Ishikawa (cell line): ENCODE measurements at regions not wholly inside any gene's neighbourhood (a gene's known extent, or its start where the extent isn't known, plus 50 kb on each side); places are given as distances from the start of the nearest gene placed in this dataset.

Experiments used
- CEBPB ChIP-seq: IDR thresholded peaks from 2 replicates; pipeline ENCODE4 v1.6.1; 2012
- CREB1 ChIP-seq: IDR thresholded peaks from 2 replicates; pipeline ENCODE4 v1.6.1; 2012; ENCODE audit warnings: low read depth
- EGR1 ChIP-seq: IDR thresholded peaks from 2 replicates; pipeline ENCODE4 v1.6.1; 2012
- EP300 ChIP-seq: IDR thresholded peaks from 2 replicates; pipeline ENCODE4 v1.6.1; 2012; ENCODE audit warnings: borderline replicate concordance
- FOXM1 ChIP-seq: IDR thresholded peaks from 2 replicates; pipeline ENCODE4 v1.6.1; 2012; ENCODE audit warnings: low read depth, borderline replicate concordance
- MAX ChIP-seq: IDR thresholded peaks from 2 replicates; pipeline ENCODE4 v1.6.1; 2012
- NFIC ChIP-seq: IDR thresholded peaks from 2 replicates; pipeline ENCODE4 v1.6.1; 2012
- RAD21 ChIP-seq: IDR thresholded peaks from 2 replicates; pipeline ENCODE4 v1.6.1; 2012; ENCODE audit warnings: low read depth
- REST ChIP-seq: IDR thresholded peaks from 2 replicates; pipeline ENCODE4 v1.6.1; 2012; ENCODE audit warnings: low read depth, mild to moderate bottlenecking
- TAF1 ChIP-seq: IDR thresholded peaks from 2 replicates; pipeline ENCODE4 v1.6.1; 2012; ENCODE audit warnings: low read depth, mild to moderate bottlenecking
- TCF12 ChIP-seq: IDR thresholded peaks from 2 replicates; pipeline ENCODE4 v1.6.1; 2012; ENCODE audit warnings: low read depth
- TEAD4 ChIP-seq: IDR thresholded peaks from 2 replicates; pipeline ENCODE4 v1.6.1; 2012
- USF1 ChIP-seq: IDR thresholded peaks from 2 replicates; pipeline ENCODE4 v1.6.1; 2012
- YY1 ChIP-seq: IDR thresholded peaks from 2 replicates; pipeline ENCODE4 v1.6.1; 2012; ENCODE audit warnings: low read depth
- ZBTB7A ChIP-seq: IDR thresholded peaks from 2 replicates; pipeline ENCODE4 v1.6.1; 2012; ENCODE audit warnings: low read depth

DNA sequence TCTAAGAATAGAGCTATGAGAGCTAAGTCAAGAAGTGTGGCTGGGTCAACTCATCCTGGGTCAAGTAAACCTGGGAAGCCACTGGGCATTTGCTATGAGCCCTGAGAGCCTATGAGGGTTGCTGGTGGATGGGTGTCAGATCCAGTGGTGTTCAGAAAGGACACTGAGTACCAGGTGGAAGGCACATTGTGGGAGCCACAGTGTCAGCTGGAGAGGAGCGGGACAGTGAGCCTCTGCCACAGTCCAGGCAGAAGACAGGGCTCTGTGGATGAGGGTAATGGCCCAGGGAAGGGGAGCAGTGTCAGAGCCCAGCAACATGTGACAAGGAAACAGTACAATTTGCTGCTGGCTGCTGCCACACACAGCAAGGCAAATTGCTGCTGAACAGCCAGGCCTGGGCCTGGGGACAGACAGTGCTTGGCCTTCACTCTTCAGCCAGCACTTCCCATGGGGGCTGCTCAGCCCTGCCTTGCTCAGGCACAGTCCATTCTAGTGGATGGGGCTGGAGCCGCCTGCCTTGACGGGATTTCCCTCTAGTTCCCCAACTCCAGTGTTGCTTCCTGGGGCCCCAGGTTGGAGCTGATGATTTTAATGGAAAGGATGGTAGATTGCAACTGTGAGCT lies 90.9 kb upstream of the CHST15 start:
- TF ChIP-seq TEAD4 (no peak), TCF12 (no peak), EGR1 (no peak), YY1 (no peak), TAF1 (no peak), CREB1 (no peak), RAD21 (no peak), MAX (no peak), USF1 (no peak), NFIC (no peak)

DNA sequence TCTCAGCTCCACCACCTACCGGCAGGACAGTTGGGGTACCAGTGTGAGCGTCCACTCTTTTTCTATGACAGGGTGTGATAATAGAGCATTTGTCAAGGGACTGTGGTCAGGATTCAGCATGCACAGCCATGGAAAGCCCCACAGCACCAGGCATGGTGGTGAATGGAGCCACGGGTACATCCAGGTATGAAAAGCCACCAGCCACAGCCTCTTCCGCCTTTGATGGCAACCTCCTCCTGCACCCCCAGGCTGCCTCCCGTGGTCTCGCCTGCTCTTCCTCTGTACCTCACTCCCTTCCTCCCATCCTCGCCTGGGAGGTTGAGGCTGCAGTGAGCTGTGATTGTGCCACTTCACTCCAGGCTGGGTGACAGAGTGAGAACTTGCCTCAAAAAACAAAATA lies 90.2 kb upstream of the CHST15 start:
- no peak for TF ChIP-seq NFIC
- TF ChIP-seq FOXM1 = no peak
- TF ChIP-seq ZBTB7A = no peak
- TF ChIP-seq TAF1 = no peak
- TF ChIP-seq RAD21 = no peak
- TF ChIP-seq TEAD4 = no peak
- TF ChIP-seq CREB1 = no peak
- no peak for TF ChIP-seq CEBPB
- no peak for TF ChIP-seq EP300
- TF ChIP-seq MAX = no peak
- TF ChIP-seq YY1 = no peak
- TF ChIP-seq EGR1 = no peak
- no peak for TF ChIP-seq REST
- no peak for TF ChIP-seq USF1
- TF ChIP-seq TCF12 = no peak

DNA sequence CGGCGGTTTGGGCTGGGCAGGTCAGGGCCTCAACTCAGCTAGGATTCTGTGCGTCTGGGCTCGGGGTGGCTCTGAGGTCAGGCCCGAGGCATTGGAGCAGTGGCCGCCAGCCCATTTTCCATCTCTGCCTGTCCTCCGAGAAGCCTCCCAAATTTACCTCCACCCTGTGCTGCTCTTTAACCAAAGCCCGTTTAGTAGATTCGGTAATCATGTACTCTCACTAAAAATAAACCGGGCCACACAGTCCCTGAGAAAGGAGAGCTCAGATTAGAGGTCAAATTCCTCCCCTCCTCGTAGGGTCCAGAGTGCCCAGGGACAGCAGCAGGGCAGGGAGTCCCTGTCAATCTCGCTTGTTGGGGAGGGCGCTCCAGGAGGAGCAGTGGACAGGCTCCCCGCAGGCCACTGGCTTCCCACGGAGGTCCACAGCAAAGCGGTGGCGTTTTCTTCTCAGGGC lies 88.7 kb upstream of the CHST15 start:
- TF ChIP-seq USF1 (no peak), RAD21 (no peak), MAX (no peak), YY1 (no peak), CEBPB (no peak), TCF12 (no peak), TAF1 (no peak)

DNA sequence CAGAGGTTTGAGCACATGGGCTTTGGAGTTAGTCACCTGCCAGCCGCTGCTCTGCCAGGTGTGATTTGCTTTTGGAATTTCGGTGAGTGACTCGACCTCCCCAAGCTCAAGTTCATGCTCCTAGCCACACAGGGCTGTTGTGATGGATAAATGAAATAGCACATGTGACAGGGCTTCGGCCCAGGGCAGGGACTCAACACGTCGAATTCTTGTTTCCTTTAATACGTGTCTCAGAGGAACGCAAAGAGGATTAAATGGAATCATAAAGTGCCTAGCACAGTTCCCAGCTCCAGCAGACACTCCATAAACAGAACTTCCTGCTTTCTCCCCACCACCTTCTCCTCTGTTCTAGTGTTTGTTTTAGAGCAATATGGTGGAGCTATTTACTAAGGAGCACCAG lies 88.3 kb upstream of the CHST15 start:
- TF ChIP-seq TCF12 = no peak
- TF ChIP-seq USF1 = no peak
- no peak for TF ChIP-seq TEAD4
- TF ChIP-seq CEBPB = no peak
- TF ChIP-seq REST = no peak
- no peak for TF ChIP-seq TAF1
- no peak for TF ChIP-seq FOXM1
- no peak for TF ChIP-seq MAX
- TF ChIP-seq YY1 = no peak
- TF ChIP-seq ZBTB7A = no peak
- TF ChIP-seq EP300 = no peak
- TF ChIP-seq CREB1 = no peak
- no peak for TF ChIP-seq EGR1

- TF ChIP-seq REST (no peak), USF1 (no peak), TAF1 (no peak), CREB1 (no peak), YY1 (no peak), CEBPB (no peak), ZBTB7A (no peak), TEAD4 (no peak), MAX (no peak), FOXM1 (no peak), EP300 (no peak), TCF12 (no peak), EGR1 (no peak), RAD21 (no peak), NFIC (no peak)
These were observed 87.7 kb upstream of the CHST15 start for GRCh38 chr10:124180947-124181549.
